Liver (tissue), 8 donors: ENCODE measurements at regions not wholly inside any gene's neighbourhood (a gene's known extent, or its start where the extent isn't known, plus 50 kb on each side); places are given as distances from the start of the nearest gene placed in this dataset.

Experiments
- DNase-seq: peaks from one replicate; pipeline ENCODE4 v3.0.0-alpha.2; 2017; ENCODE audit warnings: low spot score
- H3K27ac ChIP-seq, 2 donors: one replicate each; pipeline ENCODE4 v1.7.0; 2013; ENCODE audit warnings: inconsistent platforms in 2 of 2, low read length in 2 of 2, control low read depth in 1 of 2, low read depth in 1 of 2, mild to moderate bottlenecking in 1 of 2
- H3K27me3 ChIP-seq, 4 donors: one replicate each; pipeline versions ENCODE4 v1.6.1 to v1.7.0; 2013; ENCODE audit warnings: low read length in 3 of 4, inconsistent platforms in 1 of 4, mild to moderate bottlenecking in 1 of 4, moderate library complexity in 1 of 4; ENCODE audit not compliant: control insufficient read depth in 4 of 4, insufficient read depth in 4 of 4
- H3K36me3 ChIP-seq, 4 donors: one replicate each; pipeline versions ENCODE4 v1.6.1 to v1.7.0; 2013; ENCODE audit warnings: low read length in 3 of 4, mild to moderate bottlenecking in 3 of 4, low read depth in 1 of 4, moderate library complexity in 1 of 4; ENCODE audit not compliant: control insufficient read depth in 4 of 4, insufficient read depth in 3 of 4
- H3K4me1 ChIP-seq, 4 donors: one replicate each; pipeline versions ENCODE4 v1.6.1 to v1.7.0; 2013; ENCODE audit warnings: low read length in 3 of 4, mild to moderate bottlenecking in 3 of 4, moderate library complexity in 1 of 4; ENCODE audit not compliant: control insufficient read depth in 4 of 4, insufficient read depth in 4 of 4
- H3K4me3 ChIP-seq, 3 donors: one replicate each; pipeline versions ENCODE4 v1.6.1 to v1.7.0; 2013; ENCODE audit warnings: low read length in 3 of 3, control low read depth in 1 of 3, low read depth in 1 of 3, mild to moderate bottlenecking in 1 of 3
- H3K9ac ChIP-seq, 2 donors: one replicate each; pipeline ENCODE4 v1.7.0; 2013; ENCODE audit warnings: low read length in 2 of 2, mild to moderate bottlenecking in 2 of 2, moderate library complexity in 2 of 2, control low read depth in 1 of 2, low read depth in 1 of 2
- H3K9me3 ChIP-seq, 4 donors: one replicate each; pipeline versions ENCODE4 v1.6.1 to v1.7.0; 2013; ENCODE audit warnings: low read length in 3 of 4; ENCODE audit not compliant: control insufficient read depth in 4 of 4
- ATF3 ChIP-seq: IDR thresholded peaks from 2 replicates; pipeline ENCODE4 v1.6.1; 2016; ENCODE audit warnings: antibody characterized with exemption
- CTCF ChIP-seq: fragments of 150-350 bp; IDR thresholded peaks from 2 replicates; pipeline ENCODE4 v1.5.1; 2017; ENCODE audit warnings: improper control_type of control experiment, low read depth, low read length; ENCODE audit not compliant: missing input control
- EGR1 ChIP-seq, 2 donors: IDR thresholded peaks; 2 replicates each; pipeline ENCODE4 v1.6.1; 2016 to 2018; ENCODE audit warnings: antibody characterized with exemption in 2 of 2, low read depth in 2 of 2
- FOXA1 ChIP-seq: IDR thresholded peaks from 2 replicates; pipeline ENCODE4 v1.6.1; 2016; ENCODE audit warnings: antibody characterized with exemption
- FOXA2 ChIP-seq: IDR thresholded peaks from 2 replicates; pipeline ENCODE4 v1.6.1; 2016; ENCODE audit warnings: antibody characterized with exemption
- GABPA ChIP-seq, 2 donors: IDR thresholded peaks in 1 of 2; conservative IDR thresholded peaks in 1 of 2; 2 replicates each; pipeline ENCODE4 v1.6.1; 2016; ENCODE audit warnings: antibody characterized with exemption in 2 of 2, mild to moderate bottlenecking in 1 of 2, moderate library complexity in 1 of 2
- HNF4A ChIP-seq, 2 donors: conservative IDR thresholded peaks; 2 replicates each; pipeline ENCODE4 v1.6.1; 2016; ENCODE audit warnings: antibody characterized with exemption in 2 of 2, mild to moderate bottlenecking in 2 of 2
- HNF4G ChIP-seq: IDR thresholded peaks from 2 replicates; pipeline ENCODE4 v1.6.1; 2016; ENCODE audit warnings: antibody characterized with exemption
- JUND ChIP-seq, 2 donors: IDR thresholded peaks; 2 replicates each; pipeline ENCODE4 v1.6.1; 2016; ENCODE audit warnings: antibody characterized with exemption in 2 of 2
- NR2F2 ChIP-seq: IDR thresholded peaks from 2 replicates; pipeline ENCODE4 v1.6.1; 2016; ENCODE audit warnings: antibody characterized with exemption
- RAD21 ChIP-seq, 2 donors: IDR thresholded peaks; 2 replicates each; pipeline ENCODE4 v1.6.1; 2016; ENCODE audit warnings: antibody characterized with exemption in 2 of 2, mild to moderate bottlenecking in 2 of 2
- REST ChIP-seq: IDR thresholded peaks from 2 replicates; pipeline ENCODE4 v1.6.1; 2016; ENCODE audit warnings: antibody characterized with exemption, mild to moderate bottlenecking
- RXRA ChIP-seq, 2 donors: IDR thresholded peaks; 2 replicates each; pipeline ENCODE4 v1.6.1; 2017 to 2018; ENCODE audit warnings: antibody characterized with exemption in 2 of 2, mild to moderate bottlenecking in 1 of 2
- SP1 ChIP-seq: IDR thresholded peaks from 2 replicates; pipeline ENCODE4 v1.6.1; 2018; ENCODE audit warnings: antibody characterized with exemption, mild to moderate bottlenecking
- TAF1 ChIP-seq: conservative IDR thresholded peaks from 2 replicates; pipeline ENCODE4 v1.6.1; 2016; ENCODE audit warnings: antibody characterized with exemption, mild to moderate bottlenecking
- YY1 ChIP-seq: IDR thresholded peaks from 2 replicates; pipeline ENCODE4 v1.6.1; 2016; ENCODE audit warnings: antibody characterized with exemption, mild to moderate bottlenecking
- WGBS: extraction: QIAGEN DNeasy Blood & Tissue Kit; methylation state at CpG from one replicate; pipeline ENCODE4 v1.1.7; 2013; 5-methylcytosine and 5-hydroxymethylcytosine counted together
- TF ChIP-seq, protein P1 (sequence below): IDR thresholded peaks from 2 replicates; pipeline ENCODE4 v1.6.1; 2016; ENCODE audit warnings: antibody characterized with exemption
- donor health status: healthy.
- donor health status: healthy.
- donor health status: healthy.
- donor health status: healthy.
- donor health status: healthy.

DNA sequence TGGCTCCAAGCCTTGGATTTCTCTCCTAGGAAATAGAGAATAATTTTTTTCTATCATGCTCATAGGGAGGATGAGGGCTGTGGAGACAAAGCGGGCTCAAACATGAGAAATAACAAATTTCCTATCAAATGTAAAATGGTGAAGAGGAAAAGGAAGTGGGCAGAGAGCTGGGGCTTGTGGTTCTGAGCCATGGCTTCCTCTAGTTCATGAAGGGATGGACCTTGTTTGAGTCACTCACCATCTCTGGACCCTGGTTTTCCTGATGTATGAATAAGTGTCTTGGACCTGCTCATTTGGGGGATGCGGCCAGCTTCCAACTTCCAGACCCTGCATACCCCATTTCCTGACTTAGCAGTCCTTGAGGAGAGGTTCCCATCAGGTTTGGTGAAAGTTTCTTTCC, 63.0 kb downstream of the MSX1 start:
- no peak overlapping the region for H3K4me3 ChIP-seq
- DNase-seq: no peak
- 60% methylated on average over 2 of the region's 2 CpGs for WGBS
- H3K9ac ChIP-seq: no peak overlapping the region
- no peaks in the 10 kb centered on the region for H3K36me3 ChIP-seq
- H3K27me3 ChIP-seq: peaks cover 0 to 2% (median 0%) of the 10 kb centered on the region in 4 donors
- H3K9me3 ChIP-seq: no peaks in the 10 kb centered on the region
- no peak overlapping the region for H3K27ac ChIP-seq
- no peaks in the 10 kb centered on the region for H3K4me1 ChIP-seq
- TF ChIP-seq GABPA (IDR thresholded peaks at IDR 0.05 in 1 of 2, conservative IDR thresholded peaks at IDR 0.05 in 1 of 2) (no peak), RXRA (IDR thresholded peaks at IDR 0.05) (no peak), FOXA1 (no peak), TAF1 (no peak), CTCF (no peak), HNF4G (no peak), RAD21 (IDR thresholded peaks at IDR 0.05) (no peak), SP1 (no peak), NR2F2 (no peak), ATF3 (no peak)

- H3K27ac ChIP-seq: no peak overlapping the region
- peaks cover 0 to 2% (median 0%) of the 10 kb centered on the region in 4 donors for H3K27me3 ChIP-seq
- 53% methylated on average over 1 of the region's 1 CpG for WGBS
- no peak for DNase-seq
- TF ChIP-seq NR2F2 (no peak), EGR1 (IDR thresholded peaks at IDR 0.05; ENCODE audit: low read depth in 2 of 2) (no peak), JUND (IDR thresholded peaks at IDR 0.05) (no peak), CTCF (no peak), HNF4A (conservative IDR thresholded peaks at IDR 0.05) (no peak), GABPA (IDR thresholded peaks at IDR 0.05 in 1 of 2, conservative IDR thresholded peaks at IDR 0.05 in 1 of 2) (no peak), SP1 (no peak), FOXA1 (no peak), FOXA2 (no peak), YY1 (no peak), TAF1 (no peak), REST (no peak), RXRA (IDR thresholded peaks at IDR 0.05) (no peak)
- TF ChIP-seq, protein P1, sequence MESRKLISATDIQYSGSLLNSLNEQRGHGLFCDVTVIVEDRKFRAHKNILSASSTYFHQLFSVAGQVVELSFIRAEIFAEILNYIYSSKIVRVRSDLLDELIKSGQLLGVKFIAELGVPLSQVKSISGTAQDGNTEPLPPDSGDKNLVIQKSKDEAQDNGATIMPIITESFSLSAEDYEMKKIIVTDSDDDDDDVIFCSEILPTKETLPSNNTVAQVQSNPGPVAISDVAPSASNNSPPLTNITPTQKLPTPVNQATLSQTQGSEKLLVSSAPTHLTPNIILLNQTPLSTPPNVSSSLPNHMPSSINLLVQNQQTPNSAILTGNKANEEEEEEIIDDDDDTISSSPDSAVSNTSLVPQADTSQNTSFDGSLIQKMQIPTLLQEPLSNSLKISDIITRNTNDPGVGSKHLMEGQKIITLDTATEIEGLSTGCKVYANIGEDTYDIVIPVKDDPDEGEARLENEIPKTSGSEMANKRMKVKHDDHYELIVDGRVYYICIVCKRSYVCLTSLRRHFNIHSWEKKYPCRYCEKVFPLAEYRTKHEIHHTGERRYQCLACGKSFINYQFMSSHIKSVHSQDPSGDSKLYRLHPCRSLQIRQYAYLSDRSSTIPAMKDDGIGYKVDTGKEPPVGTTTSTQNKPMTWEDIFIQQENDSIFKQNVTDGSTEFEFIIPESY: no peak
- H3K4me3 ChIP-seq: no peak overlapping the region
- H3K9me3 ChIP-seq: no peaks in the 10 kb centered on the region
- no peak overlapping the region for H3K9ac ChIP-seq
- no peaks in the 10 kb centered on the region for H3K36me3 ChIP-seq
- H3K4me1 ChIP-seq: no peaks in the 10 kb centered on the region
Observed at GRCh38 chr4:4923201-4923600, 63.7 kb downstream of the MSX1 start.
